GM18517 (cell line): ENCODE measurements at regions not wholly inside any gene's neighbourhood (a gene's known extent, or its start where the extent isn't known, plus 50 kb on each side); places are given as distances from the start of the nearest gene placed in this dataset.
A peak's percentile ranks its signal among the peaks of the same experiment; 100 is the strongest.
"Not testable (repeated sequence)": the region's sequence is repeated elsewhere in the genome, so short reads cannot be mapped to it uniquely, and the experiment has no call there.

Experiments used
- ATAC-seq: cut with Tn5 transposase; IDR thresholded peaks from one replicate; pipeline ENCODE4 v1.9.1; 2021; ENCODE audit warnings: mild to moderate bottlenecking, moderate library complexity; ENCODE audit not compliant: unreplicated experiment

GRCh38 chr7:32658034-32658433 is 162.7 kb downstream of the AVL9 start:
- ATAC-seq, result peak; percentile 15

- not testable (repeated sequence) for ATAC-seq
These were observed 159.3 kb downstream of the AVL9 start for GRCh38 chr7:32654549-32654948.

GRCh38 chr7:32650356-32650755 is 155.1 kb downstream of the AVL9 start:
- ATAC-seq, result not testable (repeated sequence)

GRCh38 chr7:32648408-32649156 is 153.3 kb downstream of the AVL9 start:
- no peak for ATAC-seq

- ATAC-seq, result not testable (repeated sequence)
These were observed 150.0 kb downstream of the AVL9 start for GRCh38 chr7:32645255-32645654.

- ATAC-seq, result no peak
These were observed 147.9 kb downstream of the AVL9 start for GRCh38 chr7:32643194-32643593.

- ATAC-seq, result peak; percentile 14
These were observed 143.8 kb downstream of the AVL9 start for GRCh38 chr7:32639122-32639521.

GRCh38 chr7:32638479-32639121 is 143.3 kb downstream of the AVL9 start:
- peak; percentile 88 for ATAC-seq
